ENCODE measurements at regions not wholly inside any gene's neighbourhood (a gene's known extent, or its start where the extent isn't known, plus 50 kb on each side); places are given as distances from the start of the nearest gene placed in this dataset.

- TF ChIP-seq CTCF (IDR thresholded peaks at IDR 0.05): no peak
- TF ChIP-seq POLR2A (IDR thresholded peaks at IDR 0.05): no peak
These were observed 233.7 kb upstream of the PHYHIPL start for GRCh38 chr10:58942724-58943123.
